ENCODE measurements at regions not wholly inside any gene's neighbourhood (a gene's known extent, or its start where the extent isn't known, plus 50 kb on each side); places are given as distances from the start of the nearest gene placed in this dataset.
A peak's percentile ranks its signal among the peaks of the same experiment; 100 is the strongest.
"Not testable (repeated sequence)": the region's sequence is repeated elsewhere in the genome, so short reads cannot be mapped to it uniquely, and the experiment has no call there.

- DNase-seq = no peak
- Histone ChIP-seq H3K9me3 (no peaks in the 10 kb centered on the region), H3K4me1 (ENCODE audit: low read depth) (no peaks in the 10 kb centered on the region), H3K36me3 (ENCODE audit: low read depth) (no peaks in the 10 kb centered on the region), H3K4me3 (no peak overlapping the region)
- intact Hi-C loops (cut with DNase I, micrococcal nuclease) = no loop called here
- TF ChIP-seq CTCF (IDR thresholded peaks at IDR 0.05) = no peak
- no peak for ATAC-seq
Measured at GRCh38 chr7:76139670-76140069, 62.0 kb upstream of the SRRM3 start.

- H3K36me3 ChIP-seq (ENCODE audit: low read depth); DNase-seq; H3K4me1 ChIP-seq (ENCODE audit: low read depth); ATAC-seq; H3K4me3 ChIP-seq; intact Hi-C loops (cut with DNase I, micrococcal nuclease); H3K9me3 ChIP-seq: not testable (repeated sequence)
Measured at GRCh38 chr7:76140259-76140658, 61.4 kb upstream of the SRRM3 start.

GRCh38 chr7:76142861-76143260 lies 58.8 kb upstream of the SRRM3 start:
- Histone ChIP-seq H3K36me3 (ENCODE audit: low read depth) (no peaks in the 10 kb centered on the region), H3K4me3 (no peak overlapping the region), H3K9me3 (no peaks in the 10 kb centered on the region), H3K4me1 (ENCODE audit: low read depth) (no peaks in the 10 kb centered on the region)
- ATAC-seq = no peak
- no peak for DNase-seq
- TF ChIP-seq CTCF (IDR thresholded peaks at IDR 0.05) = no peak
- intact Hi-C loops (cut with DNase I, micrococcal nuclease) = no loop called here

DNA sequence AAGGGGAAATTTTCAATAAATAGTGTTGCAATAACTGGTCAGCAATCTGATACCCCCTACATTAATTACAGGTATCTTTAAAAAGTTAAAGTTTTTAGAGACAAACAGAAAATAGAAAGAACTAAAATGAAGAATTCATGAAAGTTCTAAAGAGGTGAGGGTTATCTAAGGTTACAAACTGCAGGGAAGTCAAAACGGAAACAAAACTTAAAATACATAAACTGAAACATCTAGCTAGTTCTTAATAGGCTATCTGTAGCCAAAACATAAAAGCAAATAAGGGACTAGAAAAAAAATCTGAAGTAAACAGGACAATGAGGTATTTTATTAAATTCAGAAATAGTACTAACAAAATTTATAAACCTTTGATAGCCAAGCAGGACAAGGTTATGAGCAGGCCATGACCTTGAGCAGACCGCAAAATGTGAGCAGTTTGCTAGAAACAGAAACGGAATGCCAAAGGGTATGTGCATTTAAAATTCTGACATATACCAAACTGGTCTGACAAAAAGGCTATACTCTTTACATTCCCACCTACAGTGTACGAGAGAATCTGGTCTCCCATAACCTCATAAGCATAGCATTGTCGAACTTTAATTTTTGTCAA lies 56.9 kb upstream of the SRRM3 start:
- H3K4me3 ChIP-seq; H3K9me3 ChIP-seq; H3K4me1 ChIP-seq (ENCODE audit: low read depth); ATAC-seq; H3K36me3 ChIP-seq (ENCODE audit: low read depth); DNase-seq; intact Hi-C loops (cut with DNase I, micrococcal nuclease): not testable (repeated sequence)

DNA sequence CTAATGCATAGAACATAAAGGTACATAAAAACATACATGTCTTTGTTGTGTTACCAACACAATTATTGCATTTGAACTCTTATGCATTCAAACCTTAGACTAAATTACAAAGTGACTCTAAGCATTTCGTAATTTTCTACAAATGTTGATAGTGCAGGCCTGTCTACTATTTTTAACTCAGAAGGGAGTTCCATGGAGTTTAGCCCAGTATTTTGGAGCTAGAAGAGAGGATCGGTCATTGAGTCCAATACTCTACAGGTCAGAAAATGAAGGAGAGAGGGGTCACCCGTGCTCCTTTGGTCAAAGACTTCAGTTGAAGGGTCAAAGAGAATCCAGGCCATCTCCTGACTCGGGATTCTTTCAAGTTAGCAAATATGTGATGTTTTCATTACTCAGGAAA lies 55.3 kb upstream of the SRRM3 start:
- no peak for TF ChIP-seq CTCF (IDR thresholded peaks at IDR 0.05)
- H3K36me3 ChIP-seq (ENCODE audit: low read depth) = no peaks in the 10 kb centered on the region
- no peak for ATAC-seq
- intact Hi-C loops (cut with DNase I, micrococcal nuclease) = no loop called here
- H3K4me3 ChIP-seq = no peak overlapping the region
- no peak for DNase-seq
- peaks cover 4% of the 10 kb centered on the region for H3K4me1 ChIP-seq (ENCODE audit: low read depth)
- H3K9me3 ChIP-seq = no peaks in the 10 kb centered on the region

DNA sequence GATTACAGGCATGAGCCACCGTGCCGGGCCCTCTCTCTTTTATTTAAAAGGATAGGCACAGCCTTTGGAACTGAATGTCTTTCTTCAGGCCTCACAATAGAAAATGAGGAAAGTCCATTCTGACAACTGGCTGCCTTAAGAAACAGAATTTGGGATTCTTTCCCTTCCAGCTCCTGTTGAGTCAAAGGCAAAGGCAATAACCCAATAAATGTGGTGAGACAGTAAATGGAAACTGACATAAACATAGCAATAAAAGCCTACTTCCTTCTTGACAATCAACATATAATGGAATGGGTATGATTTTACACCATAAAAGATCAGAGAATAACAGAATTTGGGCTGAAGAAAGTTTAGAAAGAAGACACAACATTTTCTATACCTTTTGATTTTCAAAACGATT lies 52.7 kb upstream of the SRRM3 start:
- H3K4me3 ChIP-seq; DNase-seq; H3K9me3 ChIP-seq; H3K4me1 ChIP-seq (ENCODE audit: low read depth); intact Hi-C loops (cut with DNase I, micrococcal nuclease); H3K36me3 ChIP-seq (ENCODE audit: low read depth): not testable (repeated sequence)
- ATAC-seq = peak; percentile 92

DNA sequence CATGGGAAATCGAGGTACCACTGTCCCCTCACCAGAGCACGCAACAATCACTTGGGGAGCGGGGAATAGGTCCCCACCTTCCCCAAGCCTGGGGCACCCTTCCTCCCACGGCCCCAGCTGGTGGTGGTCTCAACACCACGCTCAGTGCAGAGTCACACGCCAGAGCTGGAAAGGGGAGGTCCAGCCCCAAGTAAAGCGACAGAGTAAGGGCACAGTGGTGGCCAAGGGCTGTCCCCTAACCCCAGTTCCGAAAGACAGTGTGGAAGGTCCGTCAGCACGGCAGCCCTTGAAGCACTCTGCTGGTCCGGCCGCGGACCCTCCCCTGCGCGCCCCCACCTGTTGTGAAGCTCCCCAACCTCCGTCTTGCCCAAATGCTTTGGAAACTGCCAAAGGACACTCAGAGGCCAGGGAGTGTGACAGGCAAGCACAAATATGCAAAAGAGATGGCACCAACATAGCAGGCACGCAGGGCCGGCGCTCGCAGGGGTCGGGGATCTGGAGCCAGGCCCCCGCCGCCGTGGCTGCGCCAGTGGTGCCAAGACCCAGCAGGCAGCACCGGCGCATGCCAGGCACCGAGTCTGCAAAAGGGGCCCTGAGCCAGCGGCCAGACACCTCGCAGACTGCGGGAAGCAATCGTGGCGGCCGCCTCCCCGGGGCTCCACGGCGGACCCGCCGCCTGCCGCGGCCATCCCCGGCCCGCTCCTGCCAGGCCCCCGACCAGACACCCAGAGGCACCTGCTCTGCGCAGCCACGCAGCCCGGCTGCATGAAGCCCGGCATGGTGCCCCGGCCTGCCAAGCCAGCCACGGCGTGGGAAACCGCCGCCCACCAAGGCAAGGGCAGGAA lies 51.6 kb upstream of the SRRM3 start:
- H3K36me3 ChIP-seq (ENCODE audit: low read depth) = no peaks in the 10 kb centered on the region
- H3K4me1 ChIP-seq (ENCODE audit: low read depth) = peaks cover 4% of the 10 kb centered on the region
- TF ChIP-seq CTCF (IDR thresholded peaks at IDR 0.05) = no peak
- DNase-seq (peak in 1 of 3 donors; percentile 35), ATAC-seq (no peak)
- no peaks in the 10 kb centered on the region for H3K9me3 ChIP-seq
- H3K4me3 ChIP-seq = no peak overlapping the region
- intact Hi-C loops (cut with DNase I, micrococcal nuclease) = no loop called here

All from mucosa of descending colon (tissue), 3 donors.